ENCODE measurements at regions not wholly inside any gene's neighbourhood (a gene's known extent, or its start where the extent isn't known, plus 50 kb on each side); places are given as distances from the start of the nearest gene placed in this dataset.

- no peak for TF ChIP-seq CTCF (IDR thresholded peaks at IDR 0.05)
- no peak for TF ChIP-seq POLR2A (IDR thresholded peaks at IDR 0.05)
Observed at GRCh38 chr4:123204737-123205136, 191.9 kb upstream of the SPRY1 start.

Measured in heart left ventricle (tissue), 13 donors.